ENCODE measurements at regions not wholly inside any gene's neighbourhood (a gene's known extent, or its start where the extent isn't known, plus 50 kb on each side); places are given as distances from the start of the nearest gene placed in this dataset.
A peak's percentile ranks its signal among the peaks of the same experiment; 100 is the strongest.

DNA sequence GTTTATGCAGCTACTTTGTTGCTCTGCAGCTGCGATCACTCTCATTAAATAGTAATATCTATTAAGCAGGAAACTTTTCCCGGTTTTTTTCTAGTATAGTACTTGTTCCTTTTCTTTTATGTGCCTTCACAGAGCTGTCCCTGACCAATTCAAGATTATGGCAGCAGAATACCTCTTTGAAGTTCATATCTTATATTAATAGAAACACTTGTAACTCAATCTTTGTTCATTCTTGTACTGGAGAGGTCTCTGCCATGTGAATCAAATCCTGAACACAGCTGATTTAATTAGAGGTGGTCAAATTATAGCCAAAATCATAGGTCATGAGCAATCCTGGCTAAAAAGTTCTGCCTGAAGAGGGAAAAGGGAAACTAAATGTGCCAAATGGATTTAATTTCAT, 399.0 kb upstream of the ARHGEF26 start:
- intact Hi-C loops (cut with micrococcal nuclease; ENCODE audit: unreplicated experiment) = no loop called here
- no peaks in the 10 kb centered on the region for H3K27me3 Mint-ChIP-seq (ENCODE audit: unreplicated experiment)
- TF ChIP-seq, protein P1, sequence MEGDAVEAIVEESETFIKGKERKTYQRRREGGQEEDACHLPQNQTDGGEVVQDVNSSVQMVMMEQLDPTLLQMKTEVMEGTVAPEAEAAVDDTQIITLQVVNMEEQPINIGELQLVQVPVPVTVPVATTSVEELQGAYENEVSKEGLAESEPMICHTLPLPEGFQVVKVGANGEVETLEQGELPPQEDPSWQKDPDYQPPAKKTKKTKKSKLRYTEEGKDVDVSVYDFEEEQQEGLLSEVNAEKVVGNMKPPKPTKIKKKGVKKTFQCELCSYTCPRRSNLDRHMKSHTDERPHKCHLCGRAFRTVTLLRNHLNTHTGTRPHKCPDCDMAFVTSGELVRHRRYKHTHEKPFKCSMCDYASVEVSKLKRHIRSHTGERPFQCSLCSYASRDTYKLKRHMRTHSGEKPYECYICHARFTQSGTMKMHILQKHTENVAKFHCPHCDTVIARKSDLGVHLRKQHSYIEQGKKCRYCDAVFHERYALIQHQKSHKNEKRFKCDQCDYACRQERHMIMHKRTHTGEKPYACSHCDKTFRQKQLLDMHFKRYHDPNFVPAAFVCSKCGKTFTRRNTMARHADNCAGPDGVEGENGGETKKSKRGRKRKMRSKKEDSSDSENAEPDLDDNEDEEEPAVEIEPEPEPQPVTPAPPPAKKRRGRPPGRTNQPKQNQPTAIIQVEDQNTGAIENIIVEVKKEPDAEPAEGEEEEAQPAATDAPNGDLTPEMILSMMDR (IDR thresholded peaks at IDR 0.05; ENCODE audit: unreplicated experiment) = no peak
- H3K36me3 Mint-ChIP-seq (ENCODE audit: insufficient read depth, unreplicated experiment) = peaks cover 5% of the 10 kb centered on the region
- CTCF ChIA-PET = no interaction called here
- no peak overlapping the region for H3K27ac Mint-ChIP-seq (ENCODE audit: unreplicated experiment)
- no peak for DNase-seq
- H3K4me1 Mint-ChIP-seq (ENCODE audit: low read depth, unreplicated experiment) = no peaks in the 10 kb centered on the region
- H3K4me3 Mint-ChIP-seq (ENCODE audit: low read depth, unreplicated experiment) = no peak overlapping the region
- no peaks in the 10 kb centered on the region for H3K9me3 Mint-ChIP-seq (ENCODE audit: low read depth, unreplicated experiment)
- no TSS peak for BruUV-seq (replicated peaks)

DNA sequence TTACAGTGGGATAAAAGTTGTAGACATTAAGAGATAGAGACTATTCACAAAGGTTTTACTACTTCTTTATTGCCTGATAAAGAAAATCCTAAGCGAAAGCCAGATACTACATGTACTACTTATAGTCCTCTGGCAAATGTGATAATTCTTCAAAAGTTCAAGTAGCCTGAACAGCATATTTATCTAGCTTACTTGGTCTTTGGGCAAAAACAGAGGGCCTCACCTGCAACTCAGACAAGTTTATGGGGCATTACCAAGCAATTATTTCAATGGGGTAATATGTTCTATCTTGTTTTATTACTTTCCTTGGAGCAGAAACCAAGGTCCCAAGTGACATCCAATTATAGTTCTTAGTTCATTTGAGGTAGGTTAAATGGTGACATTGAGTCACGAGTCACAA, 390.1 kb upstream of the ARHGEF26 start:
- no peak overlapping the region for H3K27ac Mint-ChIP-seq (ENCODE audit: unreplicated experiment)
- H3K27me3 Mint-ChIP-seq (ENCODE audit: unreplicated experiment) = no peaks in the 10 kb centered on the region
- CTCF ChIA-PET = no interaction called here
- no peak for DNase-seq
- TF ChIP-seq, protein P1 (IDR thresholded peaks at IDR 0.05; ENCODE audit: unreplicated experiment) = no peak
- no peak overlapping the region for H3K4me3 Mint-ChIP-seq (ENCODE audit: low read depth, unreplicated experiment)
- H3K4me1 Mint-ChIP-seq (ENCODE audit: low read depth, unreplicated experiment) = peaks cover 23% of the 10 kb centered on the region
- H3K9me3 Mint-ChIP-seq (ENCODE audit: low read depth, unreplicated experiment) = peaks cover 16% of the 10 kb centered on the region
- intact Hi-C loops (cut with micrococcal nuclease; ENCODE audit: unreplicated experiment) = loop anchor here (10.0 kb wide), 1 partner anchor 1066 kb away; no protein-coding TSS in a partner anchor
- no peaks in the 10 kb centered on the region for H3K36me3 Mint-ChIP-seq (ENCODE audit: insufficient read depth, unreplicated experiment)
- BruUV-seq (replicated peaks) = no TSS peak

GRCh38 chr3:153734777-153735551, 386.2 kb upstream of the ARHGEF26 start:
- Mint-ChIP-seq H3K4me3 (ENCODE audit: low read depth, unreplicated experiment) (peak overlapping the region; percentile 8), H3K4me1 (ENCODE audit: low read depth, unreplicated experiment) (peaks cover 29% of the 10 kb centered on the region), H3K9me3 (ENCODE audit: low read depth, unreplicated experiment) (peaks cover 19% of the 10 kb centered on the region), H3K36me3 (ENCODE audit: insufficient read depth, unreplicated experiment) (no peaks in the 10 kb centered on the region), H3K27ac (ENCODE audit: unreplicated experiment) (peak overlapping the region; percentile 73), H3K27me3 (ENCODE audit: unreplicated experiment) (no peaks in the 10 kb centered on the region)
- TF ChIP-seq, protein P1 (IDR thresholded peaks at IDR 0.05; ENCODE audit: unreplicated experiment) = no peak
- CTCF ChIA-PET = interaction anchor here (0.5 to 1.6 kb wide), 4 partner anchors 16 to 135 kb away, joined by 3 to 8 read pairs (median 4); no protein-coding TSS in a partner anchor
- peak; percentile 52 for DNase-seq
- intact Hi-C loops (cut with micrococcal nuclease; ENCODE audit: unreplicated experiment) = loop anchor here (10.0 kb wide), 1 partner anchor 1070 kb away; no protein-coding TSS in a partner anchor
- BruUV-seq (replicated peaks) = no TSS peak

GRCh38 chr3:153740109-153740508, 381.1 kb upstream of the ARHGEF26 start:
- no peaks in the 10 kb centered on the region for H3K36me3 Mint-ChIP-seq (ENCODE audit: insufficient read depth, unreplicated experiment)
- H3K27me3 Mint-ChIP-seq (ENCODE audit: unreplicated experiment) = no peaks in the 10 kb centered on the region
- no peak overlapping the region for H3K27ac Mint-ChIP-seq (ENCODE audit: unreplicated experiment)
- no TSS peak for BruUV-seq (replicated peaks)
- H3K4me1 Mint-ChIP-seq (ENCODE audit: low read depth, unreplicated experiment) = peaks cover 19% of the 10 kb centered on the region
- H3K4me3 Mint-ChIP-seq (ENCODE audit: low read depth, unreplicated experiment) = no peak overlapping the region
- no peak for DNase-seq
- CTCF ChIA-PET = interaction anchor here (0.6 kb wide), 1 partner anchor 15 kb away, joined by 3 read pairs; no protein-coding TSS in a partner anchor
- H3K9me3 Mint-ChIP-seq (ENCODE audit: low read depth, unreplicated experiment) = peaks cover 10% of the 10 kb centered on the region
- TF ChIP-seq, protein P1 (IDR thresholded peaks at IDR 0.05; ENCODE audit: unreplicated experiment) = no peak
- intact Hi-C loops (cut with micrococcal nuclease; ENCODE audit: unreplicated experiment) = no loop called here
